D341Med (cell line): ENCODE measurements at regions not wholly inside any gene's neighbourhood (a gene's known extent, or its start where the extent isn't known, plus 50 kb on each side); places are given as distances from the start of the nearest gene placed in this dataset.

Source experiments
- DNase-seq: peaks from one replicate; pipeline ENCODE4 v3.0.0; 2012; ENCODE audit warnings: low spot score

- no peak for DNase-seq
These were observed 479.9 kb downstream of the OCA2 start for GRCh38 chr15:27619204-27619603.

GRCh38 chr15:27617013-27617412 lies 482.1 kb downstream of the OCA2 start:
- no peak for DNase-seq

GRCh38 chr15:27608248-27608647 lies 490.9 kb downstream of the OCA2 start:
- DNase-seq, result no peak

DNA sequence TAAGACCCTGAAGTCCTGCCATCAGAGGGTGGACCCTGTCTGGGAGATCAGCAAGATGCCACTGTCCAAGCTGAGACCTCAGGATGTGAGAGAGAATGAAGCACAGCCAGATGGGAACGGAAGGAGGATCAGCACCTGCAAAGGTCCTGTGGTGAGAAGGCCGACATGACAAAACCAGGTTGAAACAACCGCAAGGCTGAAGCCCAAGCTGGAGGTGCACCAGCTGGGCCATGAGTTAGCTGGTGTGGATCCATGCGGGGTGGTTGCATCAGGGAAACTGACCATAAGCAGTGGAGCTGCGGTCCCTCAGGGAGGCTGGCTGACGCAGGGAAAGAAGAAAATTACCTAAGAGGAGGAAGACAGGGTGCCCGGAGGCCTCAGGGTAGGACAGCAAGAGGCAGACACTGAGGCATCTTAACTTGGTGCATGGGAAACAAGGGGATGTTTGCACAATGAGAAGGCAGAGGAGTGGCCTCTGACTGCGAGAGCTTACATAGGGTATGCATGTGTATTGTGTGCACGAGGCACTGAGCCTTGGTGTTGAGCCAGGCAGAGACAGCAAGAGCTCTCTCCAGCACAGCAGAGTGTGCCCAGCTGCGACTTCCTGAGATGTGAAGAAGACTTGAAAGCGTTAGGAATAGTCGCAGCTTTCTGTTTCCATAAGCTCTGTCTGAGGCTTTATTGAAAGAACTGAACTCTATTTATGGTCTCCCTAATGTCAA lies 497.7 kb downstream of the OCA2 start:
- DNase-seq, result no peak

GRCh38 chr15:27599034-27599433 lies 500.1 kb downstream of the OCA2 start:
- DNase-seq, result no peak

DNA sequence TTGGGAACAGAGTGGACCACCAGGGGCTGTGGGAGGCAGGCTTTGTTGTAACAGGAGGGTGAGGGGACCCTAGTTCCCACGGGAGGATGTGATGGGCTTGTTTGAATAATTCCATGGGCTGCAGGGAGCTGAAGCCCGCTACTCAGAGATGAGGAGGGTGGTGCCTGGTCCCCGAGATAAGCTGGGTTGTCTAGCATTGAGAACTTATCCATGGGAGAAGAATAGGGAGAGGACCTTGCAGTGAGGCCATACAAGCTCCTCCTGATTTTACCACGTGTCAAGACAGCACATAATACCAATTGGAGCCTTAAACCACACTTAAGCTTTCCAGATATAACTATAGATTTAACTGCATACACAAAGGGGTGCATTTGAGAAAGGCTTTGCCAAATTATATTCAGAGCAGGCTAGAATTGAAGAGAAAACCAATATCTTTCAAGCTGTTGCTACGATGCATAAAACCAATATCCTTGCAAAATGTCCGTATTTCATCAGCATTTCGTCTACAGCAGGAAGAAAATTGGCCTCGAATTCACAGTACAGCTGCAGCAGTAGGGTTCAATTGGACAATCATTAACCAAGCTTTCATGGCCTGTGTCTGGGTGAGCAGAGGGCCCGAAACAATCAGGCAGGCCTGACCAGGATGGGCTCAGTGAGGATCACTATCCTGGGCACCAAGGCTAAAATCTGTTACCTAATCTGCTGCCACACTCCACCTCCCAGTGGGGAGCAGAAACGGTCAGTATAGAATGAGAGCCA lies 500.7 kb downstream of the OCA2 start:
- no peak for DNase-seq

GRCh38 chr15:27595211-27595610 lies 503.9 kb downstream of the OCA2 start:
- DNase-seq, result no peak

DNA sequence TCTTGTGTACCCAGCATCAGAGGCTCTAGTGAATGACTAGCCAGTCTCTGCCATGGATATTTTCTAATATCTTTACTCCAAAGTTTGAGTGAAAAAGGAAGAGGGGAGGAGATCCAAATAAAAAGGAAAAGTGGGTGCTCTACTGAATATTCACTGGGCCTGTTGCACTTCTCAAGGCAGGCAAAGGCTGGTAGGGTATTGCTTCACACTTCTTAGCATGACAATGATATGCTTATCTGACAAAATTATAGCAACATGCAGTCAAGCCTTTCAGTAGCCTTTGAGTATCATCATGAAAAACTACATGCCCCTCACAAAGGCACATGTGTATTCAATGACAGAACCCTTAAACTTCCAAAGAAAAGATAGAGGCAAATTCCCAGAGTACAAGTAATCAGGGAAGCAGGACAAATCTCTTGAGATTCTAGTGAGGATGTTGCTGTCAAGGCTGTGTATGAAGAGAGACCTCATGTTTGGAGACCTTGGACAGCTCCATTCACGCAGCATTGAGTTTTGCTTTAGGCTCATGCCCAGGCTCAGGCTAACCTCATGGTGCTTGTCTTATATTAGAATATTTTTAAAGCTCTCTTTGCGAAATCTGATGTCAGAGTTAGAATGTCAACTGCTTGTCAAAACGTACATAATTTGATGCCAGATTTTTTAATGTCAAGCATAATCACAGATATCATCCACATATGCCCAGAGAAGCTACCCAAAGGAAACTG lies 506.9 kb downstream of the OCA2 start:
- DNase-seq, result no peak
